DND-41 (cell line): ENCODE measurements at regions not wholly inside any gene's neighbourhood (a gene's known extent, or its start where the extent isn't known, plus 50 kb on each side); places are given as distances from the start of the nearest gene placed in this dataset.

Experiments used
- EZH2 ChIP-seq: IDR thresholded peaks from 3 replicates; pipeline ENCODE4 v1.6.1; 2012; ENCODE audit warnings: borderline replicate concordance, low read depth, mild to moderate bottlenecking, moderate library complexity, low read length, inconsistent platforms; ENCODE audit not compliant: severe bottlenecking
- TF ChIP-seq, protein P1 (sequence below): IDR thresholded peaks from 2 replicates; pipeline ENCODE4 v1.5.1; 2012; ENCODE audit warnings: borderline replicate concordance, low read length, moderate library complexity, mild to moderate bottlenecking; ENCODE audit not compliant: poor library complexity, severe bottlenecking; ENCODE audit errors: extremely low read depth

- TF ChIP-seq, protein P1, sequence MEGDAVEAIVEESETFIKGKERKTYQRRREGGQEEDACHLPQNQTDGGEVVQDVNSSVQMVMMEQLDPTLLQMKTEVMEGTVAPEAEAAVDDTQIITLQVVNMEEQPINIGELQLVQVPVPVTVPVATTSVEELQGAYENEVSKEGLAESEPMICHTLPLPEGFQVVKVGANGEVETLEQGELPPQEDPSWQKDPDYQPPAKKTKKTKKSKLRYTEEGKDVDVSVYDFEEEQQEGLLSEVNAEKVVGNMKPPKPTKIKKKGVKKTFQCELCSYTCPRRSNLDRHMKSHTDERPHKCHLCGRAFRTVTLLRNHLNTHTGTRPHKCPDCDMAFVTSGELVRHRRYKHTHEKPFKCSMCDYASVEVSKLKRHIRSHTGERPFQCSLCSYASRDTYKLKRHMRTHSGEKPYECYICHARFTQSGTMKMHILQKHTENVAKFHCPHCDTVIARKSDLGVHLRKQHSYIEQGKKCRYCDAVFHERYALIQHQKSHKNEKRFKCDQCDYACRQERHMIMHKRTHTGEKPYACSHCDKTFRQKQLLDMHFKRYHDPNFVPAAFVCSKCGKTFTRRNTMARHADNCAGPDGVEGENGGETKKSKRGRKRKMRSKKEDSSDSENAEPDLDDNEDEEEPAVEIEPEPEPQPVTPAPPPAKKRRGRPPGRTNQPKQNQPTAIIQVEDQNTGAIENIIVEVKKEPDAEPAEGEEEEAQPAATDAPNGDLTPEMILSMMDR, result no peak
- TF ChIP-seq EZH2, result no peak
These were observed 268.0 kb downstream of the HACE1 start for GRCh38 chr6:104591573-104592334.
